K562 (cell line): ENCODE measurements at regions not wholly inside any gene's neighbourhood (a gene's known extent, or its start where the extent isn't known, plus 50 kb on each side); places are given as distances from the start of the nearest gene placed in this dataset.
A peak's percentile ranks its signal among the peaks of the same experiment; 100 is the strongest.

ENCODE experiments used
- ATAC-seq: fragments of 200-7000 bp; cut with Tn5 transposase; 3 replicates; pipeline ENCODE4 v1.9.1; 2020; ENCODE audit warnings: moderate library complexity
- BruUV-seq: library from RNA; stranded (reverse); fragments of 400-500 nt; replicated peaks from 2 replicates; lab custom pipeline; 2021; lab: Mats Ljungman, UMichigan
- CTCF ChIA-PET: fragments of 300-600 bp; formaldehyde crosslinking; extraction: SDS; loops from one replicate; lab custom pipeline; 2021; ENCODE audit warnings: low intra/inter-chr PET ratio; lab: Yijun Ruan, JAX
- POLR2A ChIA-PET: fragments of 300-600, 350-650 bp; sonication (Branson Sonifier 250); formaldehyde crosslinking; extraction: SDS; loops from one replicate; lab custom pipeline; 2021; ENCODE audit warnings: antibody characterized with exemption, inconsistent platforms; lab: Yijun Ruan, JAX
- DNase-seq, 4 experiments: peaks; one replicate each; pipeline versions ENCODE4 v3.0.0 to v3.0.0-alpha.2; 2011 to 2018; ENCODE audit warnings: low spot score in 3 of 4, mixed read lengths in 3 of 4; ENCODE audit errors: extremely low read depth in 1 of 4
- FAIRE-seq: peaks from 2 replicates; lab custom pipeline; 2011; peaks lifted over from hg19 to GRCh38; lab: Jason Lieb, UNC
- H2AFZ ChIP-seq: 2 replicates; pipeline ENCODE4 v1.6.0; 2011; ENCODE audit warnings: low read depth, low read length, control low read depth, inconsistent platforms
- H3K27ac ChIP-seq: fragments of 200-600 bp; 3 replicates; pipeline ENCODE4 v1.8.0; 2011; ENCODE audit warnings: low read depth, mild to moderate bottlenecking, control low read depth, inconsistent platforms, low read length, moderate library complexity, mixed read lengths; ENCODE audit errors: extremely low read depth
- H3K27me3 ChIP-seq, 2 experiments: fragments of 300-600 bp in 1 of 2; 2 replicates in 1 of 2; 3 replicates in 1 of 2; pipeline versions ENCODE4 v1.6.0 to v1.8.0; 2011; ENCODE audit warnings: inconsistent platforms in 2 of 2, low read length in 2 of 2, mild to moderate bottlenecking in 1 of 2, mixed read lengths in 1 of 2, moderate library complexity in 1 of 2; ENCODE audit not compliant: control insufficient read depth in 2 of 2, insufficient read depth in 2 of 2
- H3K36me3 ChIP-seq: fragments of 300-600 bp; 3 replicates; pipeline ENCODE4 v1.8.0; 2011; ENCODE audit warnings: mild to moderate bottlenecking, low read length, inconsistent platforms; ENCODE audit not compliant: control insufficient read depth, insufficient read depth
- H3K4me1 ChIP-seq, 2 experiments: fragments of 200-600 bp in 1 of 2; replicated peaks in 1 of 2; 2 replicates in 1 of 2; 3 replicates in 1 of 2; pipeline versions ENCODE4 v1.5.1 to v1.8.0; 2011; ENCODE audit warnings: inconsistent platforms in 2 of 2, low read length in 2 of 2, mild to moderate bottlenecking in 1 of 2, mixed read lengths in 1 of 2, moderate library complexity in 1 of 2; ENCODE audit not compliant: control insufficient read depth in 2 of 2, insufficient read depth in 2 of 2
- H3K4me2 ChIP-seq: 2 replicates; pipeline ENCODE4 v1.6.1; 2011; ENCODE audit warnings: low read length, control low read depth, inconsistent platforms, mixed read lengths; ENCODE audit not compliant: insufficient read depth
- H3K4me3 ChIP-seq: fragments of 200-600 bp; sonication (generic), shearing (Covaris generic); 2 replicates; pipeline ENCODE4 v1.5.1; 2016; ENCODE audit warnings: control low read depth, inconsistent platforms
- H3K79me2 ChIP-seq: fragments of 200-600 bp; 3 replicates; pipeline ENCODE4 v1.8.0; 2011; ENCODE audit warnings: low read length, inconsistent platforms; ENCODE audit not compliant: control insufficient read depth, insufficient read depth
- H3K9ac ChIP-seq, 2 experiments: 2 replicates each; pipeline versions ENCODE4 v1.6.0 to v1.6.1; 2011; ENCODE audit warnings: low read depth in 2 of 2, low read length in 2 of 2, control low read depth in 1 of 2, inconsistent platforms in 1 of 2, mild to moderate bottlenecking in 1 of 2, mixed read lengths in 1 of 2; ENCODE audit not compliant: insufficient read depth in 1 of 2
- H3K9me1 ChIP-seq: one replicate; pipeline ENCODE4 v1.6.0; 2011; ENCODE audit warnings: inconsistent platforms, mild to moderate bottlenecking, low read length, moderate library complexity; ENCODE audit not compliant: control insufficient read depth, insufficient read depth
- H3K9me3 ChIP-seq: replicated peaks from 2 replicates; pipeline ENCODE4 v1.5.1; 2011; ENCODE audit warnings: low read depth, low read length, inconsistent platforms; ENCODE audit not compliant: control insufficient read depth, insufficient read depth
- H4K20me1 ChIP-seq: replicated peaks from 2 replicates; pipeline ENCODE4 v1.6.1; 2011; ENCODE audit warnings: low read length, inconsistent platforms, mixed read lengths; ENCODE audit not compliant: control insufficient read depth, insufficient read depth
- ARID1B ChIP-seq: fragments of 450-650 bp; IDR thresholded peaks from 2 replicates; pipeline ENCODE4 v1.6.1; 2016; ENCODE audit warnings: antibody characterized with exemption, mild to moderate bottlenecking, inconsistent platforms
- FOSL1 ChIP-seq: fragments of 200-800 bp; sonication (Bioruptor generic); conservative IDR thresholded peaks from 2 replicates; pipeline ENCODE4 v1.6.1; 2016; ENCODE audit warnings: missing genetic modification characterization, missing compliant biosample characterization
- HDGF ChIP-seq: fragments of 450-650 bp; IDR thresholded peaks from 2 replicates; pipeline ENCODE4 v1.6.1; 2016
- MLLT1 ChIP-seq, 2 experiments: fragments of 450-650 bp; IDR thresholded peaks; 2 replicates each; pipeline ENCODE4 v1.6.1; 2016
- PBX2 ChIP-seq, 2 experiments: IDR thresholded peaks in 1 of 2; conservative IDR thresholded peaks in 1 of 2; 2 replicates each; pipeline ENCODE4 v1.6.1; 2016; ENCODE audit warnings: low read depth in 2 of 2, mild to moderate bottlenecking in 1 of 2, missing compliant biosample characterization in 1 of 2, missing genetic modification characterization in 1 of 2, moderate library complexity in 1 of 2
- RREB1 ChIP-seq: fragments of 250-450 bp; sonication (Bioruptor Pico); IDR thresholded peaks from 2 replicates; pipeline ENCODE4 v1.4.0; 2020
- SP2 ChIP-seq: IDR thresholded peaks from 2 replicates; pipeline ENCODE4 v1.6.1; 2011; ENCODE audit warnings: mild to moderate bottlenecking, low read depth, low read length, moderate library complexity; ENCODE audit not compliant: poor library complexity, severe bottlenecking; ENCODE audit errors: extremely low read depth
- SRSF1 ChIP-seq: fragments of 200-400 bp; formaldehyde crosslinking; IDR thresholded peaks from 2 replicates; pipeline ENCODE4 v1.6.1; 2017; ENCODE audit warnings: mild to moderate bottlenecking, low read depth, low read length, moderate library complexity
- WGBS: fragments of 100-300 bp; shearing (Covaris generic); methylation state at CpG from one replicate; pipeline ENCODE4 v1.1.6; 2016; ENCODE audit warnings: low coverage, mixed read lengths; ENCODE audit not compliant: insufficient coverage; ENCODE audit errors: missing lambda C conversion rate; 5-methylcytosine and 5-hydroxymethylcytosine counted together
- in situ Hi-C: fragments of 300-500 bp; cut with MboI; formaldehyde crosslinking; loops from 4 replicates; pipeline ENCODE4 v1.15.0; 2018; ENCODE audit warnings: inconsistent platforms, mixed read lengths
- intact Hi-C: fragments of 100-400 bp; cut with micrococcal nuclease; formaldehyde crosslinking; loops from 2 replicates; pipeline ENCODE4 v1.14.2; 2022

GRCh38 chr16:80018466-80018865 lies 417.9 kb upstream of the MAF start (continued):
- TF ChIP-seq MLLT1 (IDR thresholded peaks at IDR 0.05) = no peak

- in situ Hi-C loops = no loop called here
- Histone ChIP-seq H3K79me2 (no peaks in the 10 kb centered on the region), H3K4me2 (peak overlapping the region; percentile 1; the same call in 1 of the 2 replicates), H3K27me3 (no peaks in the 10 kb centered on the region), H2AFZ (peak overlapping the region; percentile 24; the same call in 1 of the 2 replicates), H3K9ac (no peak overlapping the region), H3K9me1 (no peaks in the 10 kb centered on the region), H4K20me1 (no peaks in the 10 kb centered on the region), H3K9me3 (no peaks in the 10 kb centered on the region), H3K4me3 (no peak overlapping the region), H3K27ac (no peak overlapping the region), H3K4me1 (no peaks in the 10 kb centered on the region; a peak in 1 of 5 replicates), H3K36me3 (no peaks in the 10 kb centered on the region)
- ChIA-PET CTCF (no interaction called here), POLR2A (interaction anchor here (0.7 to 1.6 kb wide), 5 partner anchors 9 to 1810 kb away, joined by 3 to 4 read pairs (median 3); no protein-coding TSS in a partner anchor)
- no peak for DNase-seq
- no peak for FAIRE-seq
- WGBS = 17% methylated on average over 9 of the region's 9 CpGs
- no peak for ATAC-seq
- intact Hi-C loops = loop anchor here (5.0 kb wide), 1 partner anchor 65 kb away; no protein-coding TSS in a partner anchor
- BruUV-seq = no TSS peak
- peak; percentile 29; the same call in 1 of the 2 replicates for TF ChIP-seq ARID1B
- TF ChIP-seq FOSL1 (tag) = peak; percentile 62
- no peak for TF ChIP-seq SRSF1
- no peak for TF ChIP-seq RREB1
- no peak for TF ChIP-seq SP2
- no peak for TF ChIP-seq PBX2 (CRISPR knock-in tag; IDR thresholded peaks at IDR 0.05; ENCODE audit: low read depth)
- peak; percentile 68; the same call in 1 of the 2 replicates for TF ChIP-seq PBX2 (tag; conservative IDR thresholded peaks at IDR 0.05; ENCODE audit: low read depth)
- no peak for TF ChIP-seq HDGF
These were observed 416.3 kb upstream of the MAF start for GRCh38 chr16:80016731-80017326.
